ENCODE measurements at regions not wholly inside any gene's neighbourhood (a gene's known extent, or its start where the extent isn't known, plus 50 kb on each side); places are given as distances from the start of the nearest gene placed in this dataset.

DNA sequence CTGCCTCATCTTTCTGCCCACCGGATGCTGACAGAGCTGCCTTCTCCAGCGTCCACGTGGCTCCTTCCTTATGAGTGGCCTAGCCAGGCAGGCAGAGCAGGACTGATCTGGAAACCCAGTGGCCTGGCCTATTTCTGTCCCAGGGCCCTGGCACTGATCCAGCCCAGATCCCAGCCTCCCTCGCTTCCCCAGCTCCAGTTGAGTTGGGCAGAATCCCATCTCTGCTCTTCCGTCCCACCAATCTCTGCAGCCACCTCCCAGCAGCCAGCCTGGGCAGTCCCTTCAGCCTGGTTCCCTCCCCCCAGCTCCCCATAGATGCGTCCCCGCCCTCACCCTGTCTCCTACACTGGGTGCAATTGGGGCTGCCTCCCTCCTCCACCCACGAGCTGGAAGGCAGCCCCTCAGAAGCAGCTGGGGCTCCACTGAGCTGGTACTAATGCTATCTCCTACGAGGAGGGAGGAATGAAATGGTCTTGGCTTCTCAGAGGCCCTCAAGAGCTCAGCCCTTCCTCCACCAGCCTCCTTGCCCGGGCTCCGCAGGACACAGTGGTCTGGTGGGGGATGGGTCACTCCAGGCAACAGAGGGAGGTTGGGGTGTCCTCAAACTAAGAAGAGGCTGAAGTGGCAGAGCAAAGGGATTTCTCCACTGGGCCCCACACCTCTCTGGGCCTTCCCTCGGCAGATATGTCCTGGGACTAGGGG, 94.2 kb downstream of the PJA1 start:
- Histone ChIP-seq H3K4me3 (ENCODE audit: low read depth in 1 of 3, low read length in 3 of 3) (no peak overlapping the region), H3K27me3 (ENCODE audit: control insufficient read depth in 4 of 4, insufficient read depth in 4 of 4, low read length in 3 of 4) (no peaks in the 10 kb centered on the region), H3K27ac (ENCODE audit: low read depth in 1 of 2, low read length in 2 of 2) (no peak overlapping the region), H3K4me1 (ENCODE audit: control insufficient read depth in 4 of 4, insufficient read depth in 4 of 4, low read length in 3 of 4) (no peaks in the 10 kb centered on the region), H3K9me3 (ENCODE audit: control insufficient read depth in 4 of 4, low read length in 3 of 4) (no peaks in the 10 kb centered on the region), H3K9ac (ENCODE audit: low read depth in 1 of 2, low read length in 2 of 2) (no peak overlapping the region), H3K36me3 (ENCODE audit: control insufficient read depth in 4 of 4, insufficient read depth in 3 of 4, low read depth in 1 of 4, low read length in 3 of 4) (no peaks in the 10 kb centered on the region)
- TF ChIP-seq, protein P1, sequence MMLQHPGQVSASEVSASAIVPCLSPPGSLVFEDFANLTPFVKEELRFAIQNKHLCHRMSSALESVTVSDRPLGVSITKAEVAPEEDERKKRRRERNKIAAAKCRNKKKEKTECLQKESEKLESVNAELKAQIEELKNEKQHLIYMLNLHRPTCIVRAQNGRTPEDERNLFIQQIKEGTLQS (IDR thresholded peaks at IDR 0.05), result no peak
- TF ChIP-seq HNF4A (conservative IDR thresholded peaks at IDR 0.05) (no peak), FOXA1 (IDR thresholded peaks at IDR 0.05) (no peak), RXRA (IDR thresholded peaks at IDR 0.05) (no peak), TAF1 (conservative IDR thresholded peaks at IDR 0.05) (no peak), RAD21 (IDR thresholded peaks at IDR 0.05) (no peak), FOXA2 (IDR thresholded peaks at IDR 0.05) (no peak), YY1 (IDR thresholded peaks at IDR 0.05) (no peak), JUND (IDR thresholded peaks at IDR 0.05) (no peak), SP1 (IDR thresholded peaks at IDR 0.05) (no peak), EGR1 (IDR thresholded peaks at IDR 0.05; ENCODE audit: low read depth in 2 of 2) (no peak), NR2F2 (IDR thresholded peaks at IDR 0.05) (no peak)
- TF ChIP-seq, protein P2, sequence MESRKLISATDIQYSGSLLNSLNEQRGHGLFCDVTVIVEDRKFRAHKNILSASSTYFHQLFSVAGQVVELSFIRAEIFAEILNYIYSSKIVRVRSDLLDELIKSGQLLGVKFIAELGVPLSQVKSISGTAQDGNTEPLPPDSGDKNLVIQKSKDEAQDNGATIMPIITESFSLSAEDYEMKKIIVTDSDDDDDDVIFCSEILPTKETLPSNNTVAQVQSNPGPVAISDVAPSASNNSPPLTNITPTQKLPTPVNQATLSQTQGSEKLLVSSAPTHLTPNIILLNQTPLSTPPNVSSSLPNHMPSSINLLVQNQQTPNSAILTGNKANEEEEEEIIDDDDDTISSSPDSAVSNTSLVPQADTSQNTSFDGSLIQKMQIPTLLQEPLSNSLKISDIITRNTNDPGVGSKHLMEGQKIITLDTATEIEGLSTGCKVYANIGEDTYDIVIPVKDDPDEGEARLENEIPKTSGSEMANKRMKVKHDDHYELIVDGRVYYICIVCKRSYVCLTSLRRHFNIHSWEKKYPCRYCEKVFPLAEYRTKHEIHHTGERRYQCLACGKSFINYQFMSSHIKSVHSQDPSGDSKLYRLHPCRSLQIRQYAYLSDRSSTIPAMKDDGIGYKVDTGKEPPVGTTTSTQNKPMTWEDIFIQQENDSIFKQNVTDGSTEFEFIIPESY (IDR thresholded peaks at IDR 0.05), result no peak
- TF ChIP-seq, protein P3, sequence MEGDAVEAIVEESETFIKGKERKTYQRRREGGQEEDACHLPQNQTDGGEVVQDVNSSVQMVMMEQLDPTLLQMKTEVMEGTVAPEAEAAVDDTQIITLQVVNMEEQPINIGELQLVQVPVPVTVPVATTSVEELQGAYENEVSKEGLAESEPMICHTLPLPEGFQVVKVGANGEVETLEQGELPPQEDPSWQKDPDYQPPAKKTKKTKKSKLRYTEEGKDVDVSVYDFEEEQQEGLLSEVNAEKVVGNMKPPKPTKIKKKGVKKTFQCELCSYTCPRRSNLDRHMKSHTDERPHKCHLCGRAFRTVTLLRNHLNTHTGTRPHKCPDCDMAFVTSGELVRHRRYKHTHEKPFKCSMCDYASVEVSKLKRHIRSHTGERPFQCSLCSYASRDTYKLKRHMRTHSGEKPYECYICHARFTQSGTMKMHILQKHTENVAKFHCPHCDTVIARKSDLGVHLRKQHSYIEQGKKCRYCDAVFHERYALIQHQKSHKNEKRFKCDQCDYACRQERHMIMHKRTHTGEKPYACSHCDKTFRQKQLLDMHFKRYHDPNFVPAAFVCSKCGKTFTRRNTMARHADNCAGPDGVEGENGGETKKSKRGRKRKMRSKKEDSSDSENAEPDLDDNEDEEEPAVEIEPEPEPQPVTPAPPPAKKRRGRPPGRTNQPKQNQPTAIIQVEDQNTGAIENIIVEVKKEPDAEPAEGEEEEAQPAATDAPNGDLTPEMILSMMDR (IDR thresholded peaks at IDR 0.05; ENCODE audit: low read depth, low read length, missing input control), result no peak
- TF ChIP-seq, protein P4, sequence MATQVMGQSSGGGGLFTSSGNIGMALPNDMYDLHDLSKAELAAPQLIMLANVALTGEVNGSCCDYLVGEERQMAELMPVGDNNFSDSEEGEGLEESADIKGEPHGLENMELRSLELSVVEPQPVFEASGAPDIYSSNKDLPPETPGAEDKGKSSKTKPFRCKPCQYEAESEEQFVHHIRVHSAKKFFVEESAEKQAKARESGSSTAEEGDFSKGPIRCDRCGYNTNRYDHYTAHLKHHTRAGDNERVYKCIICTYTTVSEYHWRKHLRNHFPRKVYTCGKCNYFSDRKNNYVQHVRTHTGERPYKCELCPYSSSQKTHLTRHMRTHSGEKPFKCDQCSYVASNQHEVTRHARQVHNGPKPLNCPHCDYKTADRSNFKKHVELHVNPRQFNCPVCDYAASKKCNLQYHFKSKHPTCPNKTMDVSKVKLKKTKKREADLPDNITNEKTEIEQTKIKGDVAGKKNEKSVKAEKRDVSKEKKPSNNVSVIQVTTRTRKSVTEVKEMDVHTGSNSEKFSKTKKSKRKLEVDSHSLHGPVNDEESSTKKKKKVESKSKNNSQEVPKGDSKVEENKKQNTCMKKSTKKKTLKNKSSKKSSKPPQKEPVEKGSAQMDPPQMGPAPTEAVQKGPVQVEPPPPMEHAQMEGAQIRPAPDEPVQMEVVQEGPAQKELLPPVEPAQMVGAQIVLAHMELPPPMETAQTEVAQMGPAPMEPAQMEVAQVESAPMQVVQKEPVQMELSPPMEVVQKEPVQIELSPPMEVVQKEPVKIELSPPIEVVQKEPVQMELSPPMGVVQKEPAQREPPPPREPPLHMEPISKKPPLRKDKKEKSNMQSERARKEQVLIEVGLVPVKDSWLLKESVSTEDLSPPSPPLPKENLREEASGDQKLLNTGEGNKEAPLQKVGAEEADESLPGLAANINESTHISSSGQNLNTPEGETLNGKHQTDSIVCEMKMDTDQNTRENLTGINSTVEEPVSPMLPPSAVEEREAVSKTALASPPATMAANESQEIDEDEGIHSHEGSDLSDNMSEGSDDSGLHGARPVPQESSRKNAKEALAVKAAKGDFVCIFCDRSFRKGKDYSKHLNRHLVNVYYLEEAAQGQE (IDR thresholded peaks at IDR 0.05), result no peak
- WGBS, result 76% methylated on average over 12 of the region's 12 CpGs
- no peak for DNase-seq (ENCODE audit: low spot score)

- Histone ChIP-seq H3K4me3 (ENCODE audit: low read depth in 1 of 3, low read length in 3 of 3) (no peak overlapping the region), H3K9me3 (ENCODE audit: control insufficient read depth in 4 of 4, low read length in 3 of 4) (no peaks in the 10 kb centered on the region), H3K27me3 (ENCODE audit: control insufficient read depth in 4 of 4, insufficient read depth in 4 of 4, low read length in 3 of 4) (no peaks in the 10 kb centered on the region), H3K9ac (ENCODE audit: low read depth in 1 of 2, low read length in 2 of 2) (no peak overlapping the region), H3K36me3 (ENCODE audit: control insufficient read depth in 4 of 4, insufficient read depth in 3 of 4, low read depth in 1 of 4, low read length in 3 of 4) (no peaks in the 10 kb centered on the region), H3K4me1 (ENCODE audit: control insufficient read depth in 4 of 4, insufficient read depth in 4 of 4, low read length in 3 of 4) (no peaks in the 10 kb centered on the region), H3K27ac (ENCODE audit: low read depth in 1 of 2, low read length in 2 of 2) (no peak overlapping the region)
- no peak for TF ChIP-seq RAD21 (IDR thresholded peaks at IDR 0.05)
- TF ChIP-seq, protein P3 (IDR thresholded peaks at IDR 0.05; ENCODE audit: low read depth, low read length, missing input control), result no peak
- TF ChIP-seq, protein P4 (IDR thresholded peaks at IDR 0.05), result no peak
- WGBS, result 91% methylated on average over 3 of the region's 3 CpGs
- DNase-seq (ENCODE audit: low spot score), result no peak
These were observed 95.4 kb downstream of the PJA1 start for GRCh38 chrX:69069876-69070275.

Measured in liver (tissue), 8 donors.